ENCODE measurements at regions not wholly inside any gene's neighbourhood (a gene's known extent, or its start where the extent isn't known, plus 50 kb on each side); places are given as distances from the start of the nearest gene placed in this dataset.

- Histone ChIP-seq H3K27ac (ENCODE audit: low read depth) (no peak overlapping the region), H3K4me1 (ENCODE audit: insufficient read depth) (no peaks in the 10 kb centered on the region), H3K79me2 (replicated peaks; ENCODE audit: insufficient read depth) (no peaks in the 10 kb centered on the region), H3K4me3 (no peak overlapping the region), H3K4me2 (no peak overlapping the region), H3K9me2 (ENCODE audit: insufficient read depth) (no peaks in the 10 kb centered on the region), H4K20me1 (replicated peaks; ENCODE audit: insufficient read depth) (0 out of 2 replicates have a peak, but pooled peaks cover 3% of the 10 kb centered on the region), H3F3A (replicated peaks; ENCODE audit: low read depth) (no peaks in the 10 kb centered on the region), H2AFZ (no peak overlapping the region), H3K27me3 (ENCODE audit: insufficient read depth) (no peaks in the 10 kb centered on the region), H3K36me3 (ENCODE audit: insufficient read depth) (no peaks in the 10 kb centered on the region)
- Mint-ChIP-seq H3K27me3 (ENCODE audit: insufficient read depth, low read depth, poor library complexity) (no peaks in the 10 kb centered on the region), H3K27ac (no peak overlapping the region), H3K4me3 (no peak overlapping the region), H3K36me3 (ENCODE audit: low read depth) (no peaks in the 10 kb centered on the region), H3K4me1 (peaks cover 4% of the 10 kb centered on the region; the same call in 2 of the 3 replicates), H3K9me3 (no peaks in the 10 kb centered on the region)
- no peak for ATAC-seq
- DNase-seq (ENCODE audit: low spot score), result no peak
- no peak for TF ChIP-seq POLR2AphosphoS5 (IDR thresholded peaks at IDR 0.05; ENCODE audit: low read depth)
- no peak for TF ChIP-seq REST (IDR thresholded peaks at IDR 0.05; ENCODE audit: unreplicated experiment)
- TF ChIP-seq CTCF (conservative IDR thresholded peaks at IDR 0.05; ENCODE audit: low read depth in 2 of 2), result no peak
- no peak for TF ChIP-seq NANOG (IDR thresholded peaks at IDR 0.05; ENCODE audit: borderline replicate concordance)
- TF ChIP-seq CREB1 (CRISPR knock-in tag; IDR thresholded peaks at IDR 0.05; ENCODE audit: low read depth), result no peak
- TF ChIP-seq EZH2phosphoT487 (IDR thresholded peaks at IDR 0.05; ENCODE audit: unreplicated experiment), result no peak
Measured at GRCh38 chr3:35422101-35422500, 217.2 kb upstream of the ARPP21 start.

GRCh38 chr3:35422836-35423601 is 216.3 kb upstream of the ARPP21 start:
- Histone ChIP-seq H3K36me3 (ENCODE audit: insufficient read depth) (no peaks in the 10 kb centered on the region), H3K4me3 (no peak overlapping the region), H3F3A (replicated peaks; ENCODE audit: low read depth) (no peaks in the 10 kb centered on the region), H3K4me1 (ENCODE audit: insufficient read depth) (no peaks in the 10 kb centered on the region), H3K79me2 (replicated peaks; ENCODE audit: insufficient read depth) (no peaks in the 10 kb centered on the region), H3K27me3 (ENCODE audit: insufficient read depth) (no peaks in the 10 kb centered on the region), H3K4me2 (no peak overlapping the region), H4K20me1 (replicated peaks; ENCODE audit: insufficient read depth) (0 out of 2 replicates have a peak, but pooled peaks cover 3% of the 10 kb centered on the region), H3K27ac (ENCODE audit: low read depth) (no peak overlapping the region), H2AFZ (peak overlapping the region; percentile 77; the same call in 1 of the 2 replicates), H3K9me2 (ENCODE audit: insufficient read depth) (no peaks in the 10 kb centered on the region)
- no peak for DNase-seq (ENCODE audit: low spot score)
- H3K27me3 Mint-ChIP-seq (ENCODE audit: insufficient read depth, low read depth, poor library complexity), result no peaks in the 10 kb centered on the region
- no peak for ATAC-seq
- H3K4me3 Mint-ChIP-seq, result no peak overlapping the region
- peaks cover 4% of the 10 kb centered on the region; the same call in 2 of the 3 replicates for H3K4me1 Mint-ChIP-seq
- H3K27ac Mint-ChIP-seq, result no peak overlapping the region
- H3K36me3 Mint-ChIP-seq (ENCODE audit: low read depth), result no peaks in the 10 kb centered on the region
- H3K9me3 Mint-ChIP-seq, result no peaks in the 10 kb centered on the region
- no peak for TF ChIP-seq CTCF (conservative IDR thresholded peaks at IDR 0.05; ENCODE audit: low read depth in 2 of 2)
- no peak for TF ChIP-seq CREB1 (CRISPR knock-in tag; IDR thresholded peaks at IDR 0.05; ENCODE audit: low read depth)

Data from GM23338 (cell line).